Loucy (cell line): ENCODE measurements at regions not wholly inside any gene's neighbourhood (a gene's known extent, or its start where the extent isn't known, plus 50 kb on each side); places are given as distances from the start of the nearest gene placed in this dataset.

Experiments
- EZH2phosphoT487 ChIP-seq: fragments of 200-600 bp; IDR thresholded peaks from 2 replicates; pipeline ENCODE4 v1.6.1; 2018; ENCODE audit warnings: antibody characterized with exemption, mild to moderate bottlenecking, moderate library complexity, borderline replicate concordance
- TF ChIP-seq, protein P1 (sequence below): fragments of 200-600 bp; sonication (generic); conservative IDR thresholded peaks from 2 replicates; pipeline ENCODE4 v1.5.1; 2014; ENCODE audit warnings: mild to moderate bottlenecking, antibody characterized with exemption, low read length

DNA sequence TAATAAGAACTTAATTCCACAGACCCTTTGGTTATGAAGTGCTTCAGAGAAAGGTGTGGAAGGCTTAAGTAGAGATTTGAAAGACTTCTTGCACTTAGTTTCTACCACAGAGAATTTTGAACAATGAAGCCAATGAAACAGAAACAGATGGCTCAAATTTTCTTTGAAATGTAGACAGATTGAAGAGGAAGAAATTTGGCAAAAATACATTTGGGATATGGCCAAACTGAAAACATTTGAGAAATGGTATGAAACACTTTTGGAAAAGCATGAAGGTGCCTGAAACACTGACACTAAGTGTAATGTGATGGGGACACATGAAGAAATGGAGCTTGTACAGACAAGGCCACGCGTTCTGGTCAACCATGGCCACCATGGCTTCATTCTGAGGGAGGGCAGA lies 272.4 kb upstream of the EXOC2 start:
- TF ChIP-seq, protein P1, sequence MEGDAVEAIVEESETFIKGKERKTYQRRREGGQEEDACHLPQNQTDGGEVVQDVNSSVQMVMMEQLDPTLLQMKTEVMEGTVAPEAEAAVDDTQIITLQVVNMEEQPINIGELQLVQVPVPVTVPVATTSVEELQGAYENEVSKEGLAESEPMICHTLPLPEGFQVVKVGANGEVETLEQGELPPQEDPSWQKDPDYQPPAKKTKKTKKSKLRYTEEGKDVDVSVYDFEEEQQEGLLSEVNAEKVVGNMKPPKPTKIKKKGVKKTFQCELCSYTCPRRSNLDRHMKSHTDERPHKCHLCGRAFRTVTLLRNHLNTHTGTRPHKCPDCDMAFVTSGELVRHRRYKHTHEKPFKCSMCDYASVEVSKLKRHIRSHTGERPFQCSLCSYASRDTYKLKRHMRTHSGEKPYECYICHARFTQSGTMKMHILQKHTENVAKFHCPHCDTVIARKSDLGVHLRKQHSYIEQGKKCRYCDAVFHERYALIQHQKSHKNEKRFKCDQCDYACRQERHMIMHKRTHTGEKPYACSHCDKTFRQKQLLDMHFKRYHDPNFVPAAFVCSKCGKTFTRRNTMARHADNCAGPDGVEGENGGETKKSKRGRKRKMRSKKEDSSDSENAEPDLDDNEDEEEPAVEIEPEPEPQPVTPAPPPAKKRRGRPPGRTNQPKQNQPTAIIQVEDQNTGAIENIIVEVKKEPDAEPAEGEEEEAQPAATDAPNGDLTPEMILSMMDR, result no peak
- TF ChIP-seq EZH2phosphoT487, result no peak
